SK-N-SH (cell line): ENCODE measurements at regions not wholly inside any gene's neighbourhood (a gene's known extent, or its start where the extent isn't known, plus 50 kb on each side); places are given as distances from the start of the nearest gene placed in this dataset.

ENCODE experiments used
- CTCF ChIA-PET: fragments of 300-600, 350-600 bp; formaldehyde crosslinking; extraction: SDS; loops from one replicate; lab custom pipeline; 2021; lab: Yijun Ruan, JAX
- POLR2A ChIA-PET: fragments of 350-600 bp; sonication (Branson Sonifier 250); formaldehyde crosslinking; extraction: SDS; loops from one replicate; lab custom pipeline; 2020; ENCODE audit warnings: antibody characterized with exemption, inconsistent platforms; lab: Yijun Ruan, JAX
- DNase-seq: peaks from one replicate; pipeline ENCODE4 v3.0.0; 2012
- H2AFZ ChIP-seq: fragments of 200-600 bp; sonication (generic); 2 replicates; pipeline ENCODE4 v1.8.1; 2016; ENCODE audit warnings: antibody characterized with exemption, mild to moderate bottlenecking, low read depth
- H3F3A ChIP-seq: fragments of 200-600 bp; sonication (generic); replicated peaks from 2 replicates; pipeline ENCODE3; 2016; ENCODE audit warnings: antibody characterized with exemption, mild to moderate bottlenecking; ENCODE audit not compliant: insufficient read depth
- H3K27ac ChIP-seq, 2 experiments: fragments of 200-500 bp in 1 of 2; fragments of 200-600 bp in 1 of 2; sonication (Bioruptor generic) in 1 of 2; sonication (generic), shearing (Covaris generic) in 1 of 2; 2 replicates each; pipeline versions ENCODE4 v1.5.1 to v1.6.1; 2014 to 2016; ENCODE audit warnings: low read depth in 2 of 2, inconsistent platforms in 1 of 2, low read length in 1 of 2, mild to moderate bottlenecking in 1 of 2, mixed read lengths in 1 of 2
- H3K27me3 ChIP-seq: fragments of 200-600 bp; sonication (generic), shearing (Covaris generic); 2 replicates; pipeline ENCODE4 v1.6.1; 2016; ENCODE audit warnings: mixed run types; ENCODE audit not compliant: insufficient read depth
- H3K36me3 ChIP-seq, 2 experiments: fragments of 200-500 bp in 1 of 2; fragments of 200-600 bp in 1 of 2; sonication (Bioruptor generic) in 1 of 2; sonication (generic) in 1 of 2; replicated peaks in 1 of 2; 2 replicates each; pipeline versions ENCODE3 to v1.5.1; 2014 to 2016; ENCODE audit warnings: low read length in 1 of 2, mild to moderate bottlenecking in 1 of 2; ENCODE audit not compliant: insufficient read depth in 2 of 2, control insufficient read depth in 1 of 2
- H3K4me1 ChIP-seq, 2 experiments: fragments of 200-500 bp in 1 of 2; fragments of 200-600 bp in 1 of 2; sonication (Bioruptor generic) in 1 of 2; sonication (generic), shearing (Covaris generic) in 1 of 2; 2 replicates each; pipeline versions ENCODE4 v1.5.1 to v1.6.1; 2014 to 2016; ENCODE audit warnings: low read depth in 1 of 2, low read length in 1 of 2, mixed run types in 1 of 2; ENCODE audit not compliant: insufficient read depth in 2 of 2, control insufficient read depth in 1 of 2
- H3K4me2 ChIP-seq: fragments of 200-600 bp; sonication (generic), shearing (Covaris generic); 2 replicates; pipeline ENCODE4 v1.6.1; 2017; ENCODE audit warnings: mixed run types
- H3K4me3 ChIP-seq, 2 experiments: fragments of 200-500 bp in 1 of 2; fragments of 200-600 bp in 1 of 2; sonication (Bioruptor generic) in 1 of 2; sonication (generic), shearing (Covaris generic) in 1 of 2; 2 replicates each; pipeline versions ENCODE4 v1.5.1 to v1.8.1; 2014 to 2016; ENCODE audit warnings: low read depth in 2 of 2, inconsistent platforms in 1 of 2, low read length in 1 of 2, mild to moderate bottlenecking in 1 of 2, mixed read lengths in 1 of 2, moderate library complexity in 1 of 2
- H3K79me2 ChIP-seq: fragments of 200-600 bp; sonication (generic); 2 replicates; pipeline ENCODE4 v1.8.1; 2017; ENCODE audit warnings: mild to moderate bottlenecking; ENCODE audit not compliant: insufficient read depth
- H3K9ac ChIP-seq: fragments of 200-600 bp; sonication (generic); 2 replicates; pipeline ENCODE4 v1.6.1; 2017; ENCODE audit warnings: mixed run types
- H3K9me2 ChIP-seq: fragments of 200-600 bp; sonication (generic); 2 replicates; pipeline ENCODE4 v1.6.1; 2017; ENCODE audit warnings: mixed run types
- H3K9me3 ChIP-seq: fragments of 200-600 bp; sonication (generic); 2 replicates; pipeline ENCODE4 v1.6.1; 2017; ENCODE audit warnings: mixed run types, mild to moderate bottlenecking, moderate library complexity
- H4K20me1 ChIP-seq: fragments of 200-600 bp; sonication (generic); 2 replicates; pipeline ENCODE4 v1.6.1; 2017; ENCODE audit warnings: mild to moderate bottlenecking, mixed run types; ENCODE audit not compliant: insufficient read depth
- CHD2 ChIP-seq: fragments of 150-350 bp; IDR thresholded peaks from 2 replicates; pipeline ENCODE4 v1.6.1; 2018; ENCODE audit warnings: low read length; ENCODE audit not compliant: partially characterized antibody
- EZH2phosphoT487 ChIP-seq: fragments of 200-600 bp; sonication (generic); IDR thresholded peaks from 2 replicates; pipeline ENCODE4 v1.6.1; 2017; ENCODE audit warnings: low read depth, mixed run types, mild to moderate bottlenecking, antibody characterized with exemption, moderate library complexity, borderline replicate concordance
- FOXM1 ChIP-seq: IDR thresholded peaks from 2 replicates; pipeline ENCODE4 v1.4.0; 2012; ENCODE audit warnings: low read depth, mild to moderate bottlenecking
- GABPA ChIP-seq: IDR thresholded peaks from 2 replicates; pipeline ENCODE4 v1.4.0; 2012; ENCODE audit warnings: low read depth, mild to moderate bottlenecking
- MXI1 ChIP-seq: IDR thresholded peaks from 2 replicates; pipeline ENCODE4 v1.6.1; 2012; ENCODE audit warnings: mild to moderate bottlenecking, low read depth, low read length, improper control_type of control experiment
- RFX5 ChIP-seq: IDR thresholded peaks from 2 replicates; pipeline ENCODE4 v1.6.1; 2012; ENCODE audit warnings: mild to moderate bottlenecking, improper control_type of control experiment, low read length
- TAF1 ChIP-seq: IDR thresholded peaks from 2 replicates; pipeline ENCODE4 v1.6.1; 2012; ENCODE audit warnings: low read depth, mild to moderate bottlenecking, low read length, moderate library complexity, borderline replicate concordance
- WGBS: methylation state at CpG from one replicate; pipeline ENCODE4 v1.1.6; 2017; ENCODE audit warnings: low lambda C conversion rate; 5-methylcytosine and 5-hydroxymethylcytosine counted together
- TF ChIP-seq, protein P1 (sequence below): fragments of 200-600 bp; sonication (generic); IDR thresholded peaks from 2 replicates; pipeline ENCODE4 v1.6.1; 2017; ENCODE audit warnings: antibody characterized with exemption, mild to moderate bottlenecking, moderate library complexity
- TF ChIP-seq, protein P2 (sequence below): fragments of 150-350 bp; IDR thresholded peaks from 2 replicates; pipeline ENCODE4 v1.6.1; 2017; ENCODE audit warnings: antibody characterized with exemption, low read length, low read depth, borderline replicate concordance
- TF ChIP-seq, protein P3 (sequence below): IDR thresholded peaks from 2 replicates; pipeline ENCODE4 v1.4.0; 2012; ENCODE audit warnings: low read depth
- TF ChIP-seq, protein P4 (sequence below): IDR thresholded peaks from 2 replicates; pipeline ENCODE4 v1.4.0; 2012; ENCODE audit warnings: low read depth, borderline replicate concordance

DNA sequence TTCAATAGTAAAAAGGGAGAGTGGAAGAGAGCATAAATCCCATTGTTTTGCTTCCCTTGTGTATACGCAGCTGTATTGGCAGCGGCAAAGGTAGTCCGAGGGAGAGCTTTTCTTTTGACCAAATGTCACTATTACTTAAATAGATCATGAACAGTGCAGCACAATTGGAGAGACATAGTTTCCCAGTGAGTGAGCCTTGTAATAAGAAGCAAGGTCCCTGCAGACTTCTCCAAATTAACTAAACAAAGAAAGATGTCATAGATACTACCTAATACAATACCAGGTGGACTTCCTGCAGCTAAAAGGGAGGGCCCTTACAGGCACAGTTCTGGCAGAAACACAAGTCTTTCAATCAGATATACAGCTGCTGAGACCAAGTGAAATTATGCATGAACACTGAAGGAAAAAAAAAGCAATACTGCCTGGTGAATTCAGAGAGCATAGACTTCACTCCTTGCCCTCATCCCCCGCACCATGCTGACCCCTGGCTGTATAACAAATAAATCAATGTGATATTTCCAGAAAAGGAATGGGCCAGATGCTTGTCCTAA lies 404.7 kb upstream of the CDH2 start (continued):
- TF ChIP-seq, protein P1, sequence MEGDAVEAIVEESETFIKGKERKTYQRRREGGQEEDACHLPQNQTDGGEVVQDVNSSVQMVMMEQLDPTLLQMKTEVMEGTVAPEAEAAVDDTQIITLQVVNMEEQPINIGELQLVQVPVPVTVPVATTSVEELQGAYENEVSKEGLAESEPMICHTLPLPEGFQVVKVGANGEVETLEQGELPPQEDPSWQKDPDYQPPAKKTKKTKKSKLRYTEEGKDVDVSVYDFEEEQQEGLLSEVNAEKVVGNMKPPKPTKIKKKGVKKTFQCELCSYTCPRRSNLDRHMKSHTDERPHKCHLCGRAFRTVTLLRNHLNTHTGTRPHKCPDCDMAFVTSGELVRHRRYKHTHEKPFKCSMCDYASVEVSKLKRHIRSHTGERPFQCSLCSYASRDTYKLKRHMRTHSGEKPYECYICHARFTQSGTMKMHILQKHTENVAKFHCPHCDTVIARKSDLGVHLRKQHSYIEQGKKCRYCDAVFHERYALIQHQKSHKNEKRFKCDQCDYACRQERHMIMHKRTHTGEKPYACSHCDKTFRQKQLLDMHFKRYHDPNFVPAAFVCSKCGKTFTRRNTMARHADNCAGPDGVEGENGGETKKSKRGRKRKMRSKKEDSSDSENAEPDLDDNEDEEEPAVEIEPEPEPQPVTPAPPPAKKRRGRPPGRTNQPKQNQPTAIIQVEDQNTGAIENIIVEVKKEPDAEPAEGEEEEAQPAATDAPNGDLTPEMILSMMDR: 0 out of 2 replicates have a peak, but pooled peaks have one; percentile 30
- TF ChIP-seq FOXM1: peak; percentile 67; the same call in 1 of the 2 replicates
- TF ChIP-seq GABPA: no peak
- TF ChIP-seq, protein P2, sequence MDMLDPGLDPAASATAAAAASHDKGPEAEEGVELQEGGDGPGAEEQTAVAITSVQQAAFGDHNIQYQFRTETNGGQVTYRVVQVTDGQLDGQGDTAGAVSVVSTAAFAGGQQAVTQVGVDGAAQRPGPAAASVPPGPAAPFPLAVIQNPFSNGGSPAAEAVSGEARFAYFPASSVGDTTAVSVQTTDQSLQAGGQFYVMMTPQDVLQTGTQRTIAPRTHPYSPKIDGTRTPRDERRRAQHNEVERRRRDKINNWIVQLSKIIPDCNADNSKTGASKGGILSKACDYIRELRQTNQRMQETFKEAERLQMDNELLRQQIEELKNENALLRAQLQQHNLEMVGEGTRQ: no peak

DNA sequence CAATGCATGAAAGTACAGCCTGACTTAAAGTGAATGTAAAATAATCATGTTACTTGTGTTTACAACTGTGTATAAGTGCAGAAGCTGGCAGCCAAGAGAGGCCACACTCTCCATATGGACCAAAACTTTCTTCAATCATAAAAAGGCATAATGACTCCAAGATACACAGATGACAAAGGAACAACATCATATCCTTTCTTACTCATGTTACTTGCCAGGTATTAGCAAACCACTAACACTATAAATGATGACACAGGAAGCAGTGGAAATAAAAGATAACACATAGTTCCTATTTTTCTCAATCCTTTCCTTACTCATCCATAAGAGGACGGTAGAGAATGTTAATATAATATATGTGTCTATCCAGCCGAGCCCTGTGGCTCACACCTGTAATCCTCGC lies 400.0 kb upstream of the CDH2 start:
- Histone ChIP-seq H3K79me2 (no peaks in the 10 kb centered on the region), H3K9me3 (no peaks in the 10 kb centered on the region), H3K4me2 (no peak overlapping the region), H3K27me3 (no peaks in the 10 kb centered on the region), H3K27ac (no peak overlapping the region), H3F3A (peaks cover 12% of the 10 kb centered on the region), H3K36me3 (no peaks in the 10 kb centered on the region), H2AFZ (no peak overlapping the region), H3K9me2 (no peaks in the 10 kb centered on the region), H3K4me1 (peaks cover 0 to 10% of the 10 kb centered on the region in 2 experiments; a peak in 3 of 4 replicates), H3K9ac (no peak overlapping the region), H4K20me1 (no peaks in the 10 kb centered on the region), H3K4me3 (no peak overlapping the region)
- POLR2A ChIA-PET: no interaction called here
- 85% methylated on average over 3 of the region's 3 CpGs for WGBS
- DNase-seq: no peak
- TF ChIP-seq EZH2phosphoT487 (no peak), CHD2 (no peak), RFX5 (no peak), MXI1 (no peak), GABPA (no peak), TAF1 (no peak)
- TF ChIP-seq, protein P3, sequence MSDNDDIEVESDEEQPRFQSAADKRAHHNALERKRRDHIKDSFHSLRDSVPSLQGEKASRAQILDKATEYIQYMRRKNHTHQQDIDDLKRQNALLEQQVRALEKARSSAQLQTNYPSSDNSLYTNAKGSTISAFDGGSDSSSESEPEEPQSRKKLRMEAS: no peak
- TF ChIP-seq, protein P4, sequence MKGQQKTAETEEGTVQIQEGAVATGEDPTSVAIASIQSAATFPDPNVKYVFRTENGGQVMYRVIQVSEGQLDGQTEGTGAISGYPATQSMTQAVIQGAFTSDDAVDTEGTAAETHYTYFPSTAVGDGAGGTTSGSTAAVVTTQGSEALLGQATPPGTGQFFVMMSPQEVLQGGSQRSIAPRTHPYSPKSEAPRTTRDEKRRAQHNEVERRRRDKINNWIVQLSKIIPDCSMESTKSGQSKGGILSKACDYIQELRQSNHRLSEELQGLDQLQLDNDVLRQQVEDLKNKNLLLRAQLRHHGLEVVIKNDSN: no peak
- CTCF ChIA-PET: no interaction called here
